Transverse colon (tissue), 4 donors: ENCODE measurements at regions not wholly inside any gene's neighbourhood (a gene's known extent, or its start where the extent isn't known, plus 50 kb on each side); places are given as distances from the start of the nearest gene placed in this dataset.

Experiments
- DNase-seq: peaks from one replicate; pipeline ENCODE4 v3.0.0-alpha.2; 2019
- H3K27ac ChIP-seq, 4 donors: fragments of 200-600 bp; sonication (generic); 2 replicates each; pipeline ENCODE4 v1.5.1; 2016 to 2018; ENCODE audit warnings: inconsistent platforms in 4 of 4
- H3K27me3 ChIP-seq: fragments of 200-600 bp; sonication (generic); 2 replicates; pipeline ENCODE4 v1.5.1; 2017; ENCODE audit warnings: inconsistent platforms
- H3K36me3 ChIP-seq, 4 donors: fragments of 200-600 bp; sonication (generic); 2 replicates each; pipeline ENCODE4 v1.5.1; 2017 to 2019; ENCODE audit warnings: inconsistent platforms in 4 of 4
- H3K4me1 ChIP-seq, 4 donors: fragments of 200-600 bp; sonication (generic); 2 replicates each; pipeline ENCODE4 v1.5.1; 2017 to 2020; ENCODE audit warnings: inconsistent platforms in 4 of 4
- H3K4me3 ChIP-seq, 4 donors: fragments of 200-600 bp; sonication (generic); 1 replicate in 1 of 4; 2 replicates in 3 of 4; pipeline versions ENCODE4 v1.5.1 to v1.6.1; 2017 to 2019; ENCODE audit warnings: inconsistent platforms in 4 of 4
- H3K9me3 ChIP-seq, 2 donors: fragments of 200-600 bp; sonication (generic); 2 replicates each; pipeline ENCODE4 v1.5.1; 2017 to 2019; ENCODE audit warnings: inconsistent platforms in 2 of 2
- EP300 ChIP-seq: sonication (generic); formaldehyde crosslinking; IDR thresholded peaks from one replicate; pipeline ENCODE4 v1.6.1; 2017; ENCODE audit warnings: antibody characterized with exemption, low read depth
- POLR2A ChIP-seq: fragments of 450-650 bp; IDR thresholded peaks from one replicate; pipeline ENCODE4 v1.6.1; 2016; ENCODE audit warnings: antibody characterized with exemption, mild to moderate bottlenecking, moderate library complexity
- POLR2AphosphoS5 ChIP-seq, 3 donors: sonication (generic); formaldehyde crosslinking; IDR thresholded peaks; one replicate each; pipeline ENCODE4 v1.6.1; 2016; ENCODE audit warnings: antibody characterized with exemption in 3 of 3
- WGBS, 2 donors: methylation state at CpG; one replicate each; pipeline ENCODE4 v1.1.5; 2018; ENCODE audit warnings: low coverage in 1 of 2; 5-methylcytosine and 5-hydroxymethylcytosine counted together
- in situ Hi-C, 4 donors: fragments of 200-750 bp; cut with MboI; loops; one replicate each; pipeline versions ENCODE4 v1.15.0 to v1.15.1; 2017; ENCODE audit warnings: low sequenced_read_pairs in 3 of 4, low pct_ligation_motif_present in 1 of 4, low pct_unique_long_range_greater_than_20kb in 1 of 4
- intact Hi-C: fragments of 100-400 bp; cut with DNase I; formaldehyde crosslinking; loops from one replicate; pipeline ENCODE4 v1.15.1; 2023; ENCODE audit warnings: low total_unique reads
- TF ChIP-seq, protein P1 (sequence below), 5 experiments: fragments of 200-600 bp in 3 of 5; fragments of 450-650 bp in 2 of 5; sonication (generic) in 3 of 5; IDR thresholded peaks; 1 replicate in 2 of 5; 2 replicates in 3 of 5; pipeline ENCODE4 v1.5.1; 2016 to 2017; ENCODE audit warnings: antibody characterized with exemption in 5 of 5, inconsistent platforms in 3 of 5, mild to moderate bottlenecking in 2 of 5, moderate library complexity in 1 of 5

GRCh38 chr3:116524453-116525210, 79.3 kb upstream of the LSAMP start:
- TF ChIP-seq EP300, result no peak
- TF ChIP-seq, protein P1, sequence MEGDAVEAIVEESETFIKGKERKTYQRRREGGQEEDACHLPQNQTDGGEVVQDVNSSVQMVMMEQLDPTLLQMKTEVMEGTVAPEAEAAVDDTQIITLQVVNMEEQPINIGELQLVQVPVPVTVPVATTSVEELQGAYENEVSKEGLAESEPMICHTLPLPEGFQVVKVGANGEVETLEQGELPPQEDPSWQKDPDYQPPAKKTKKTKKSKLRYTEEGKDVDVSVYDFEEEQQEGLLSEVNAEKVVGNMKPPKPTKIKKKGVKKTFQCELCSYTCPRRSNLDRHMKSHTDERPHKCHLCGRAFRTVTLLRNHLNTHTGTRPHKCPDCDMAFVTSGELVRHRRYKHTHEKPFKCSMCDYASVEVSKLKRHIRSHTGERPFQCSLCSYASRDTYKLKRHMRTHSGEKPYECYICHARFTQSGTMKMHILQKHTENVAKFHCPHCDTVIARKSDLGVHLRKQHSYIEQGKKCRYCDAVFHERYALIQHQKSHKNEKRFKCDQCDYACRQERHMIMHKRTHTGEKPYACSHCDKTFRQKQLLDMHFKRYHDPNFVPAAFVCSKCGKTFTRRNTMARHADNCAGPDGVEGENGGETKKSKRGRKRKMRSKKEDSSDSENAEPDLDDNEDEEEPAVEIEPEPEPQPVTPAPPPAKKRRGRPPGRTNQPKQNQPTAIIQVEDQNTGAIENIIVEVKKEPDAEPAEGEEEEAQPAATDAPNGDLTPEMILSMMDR (IDR thresholded peaks at IDR 0.05), result no peak
- no peak for TF ChIP-seq POLR2A
- no peak for TF ChIP-seq POLR2AphosphoS5 (IDR thresholded peaks at IDR 0.05)
- no peak overlapping the region for H3K27ac ChIP-seq
- H3K4me3 ChIP-seq, result no peak overlapping the region
- no peak for DNase-seq
- no peaks in the 10 kb centered on the region for H3K4me1 ChIP-seq
- WGBS, 2 donors, result 69 to 73% methylated on average over 4 of the region's 4 CpGs
- intact Hi-C loops, result no loop called here
- in situ Hi-C loops, result no loop called here
- no peaks in the 10 kb centered on the region for H3K9me3 ChIP-seq
- no peaks in the 10 kb centered on the region for H3K36me3 ChIP-seq
- no peaks in the 10 kb centered on the region for H3K27me3 ChIP-seq

- DNase-seq, result no peak
- intact Hi-C loops (no loop called here), in situ Hi-C loops (no loop called here)
- Histone ChIP-seq H3K27ac (no peak overlapping the region), H3K4me1 (no peaks in the 10 kb centered on the region), H3K27me3 (no peaks in the 10 kb centered on the region), H3K9me3 (no peaks in the 10 kb centered on the region), H3K36me3 (no peaks in the 10 kb centered on the region), H3K4me3 (no peak overlapping the region)
- 9% methylated on average over 1 of the region's 1 CpG; no CpG with 5 or more reads in 1 of the 2 donors for WGBS, 2 donors
- TF ChIP-seq POLR2AphosphoS5 (IDR thresholded peaks at IDR 0.05) (no peak), POLR2A (no peak), EP300 (no peak)
- TF ChIP-seq, protein P1 (IDR thresholded peaks at IDR 0.05), result no peak
Measured at GRCh38 chr3:116552246-116552645, 107.0 kb upstream of the LSAMP start.

DNA sequence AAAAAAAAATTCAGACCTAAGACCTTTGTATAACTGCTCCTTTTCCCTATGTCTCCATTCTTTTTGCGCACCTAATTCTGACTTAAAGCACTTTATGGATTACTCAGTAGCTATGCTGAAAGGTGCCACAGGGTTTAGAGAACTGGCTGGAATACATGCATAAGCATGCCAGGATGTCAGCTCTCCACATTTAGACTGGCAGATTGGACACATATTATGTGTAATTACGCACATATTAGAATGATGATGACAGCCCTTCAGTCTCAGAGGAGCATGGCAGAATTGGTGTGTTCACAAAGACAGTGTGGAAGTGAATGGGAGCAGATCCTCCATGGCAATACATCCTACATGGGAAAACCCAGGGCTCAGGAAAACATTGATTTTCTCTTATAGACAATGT, 108.1 kb upstream of the LSAMP start:
- H3K36me3 ChIP-seq, result no peaks in the 10 kb centered on the region
- H3K4me1 ChIP-seq, result no peaks in the 10 kb centered on the region
- no peaks in the 10 kb centered on the region for H3K9me3 ChIP-seq
- no peaks in the 10 kb centered on the region for H3K27me3 ChIP-seq
- no peak for DNase-seq
- H3K27ac ChIP-seq, result no peak overlapping the region
- in situ Hi-C loops (no loop called here), intact Hi-C loops (no loop called here)
- 75 to 97% methylated on average over 1 to 2 of the region's 2 CpGs for WGBS, 2 donors
- no peak overlapping the region for H3K4me3 ChIP-seq
- TF ChIP-seq, protein P1 (IDR thresholded peaks at IDR 0.05), result no peak
- TF ChIP-seq EP300 (no peak), POLR2AphosphoS5 (IDR thresholded peaks at IDR 0.05) (no peak), POLR2A (no peak)

DNA sequence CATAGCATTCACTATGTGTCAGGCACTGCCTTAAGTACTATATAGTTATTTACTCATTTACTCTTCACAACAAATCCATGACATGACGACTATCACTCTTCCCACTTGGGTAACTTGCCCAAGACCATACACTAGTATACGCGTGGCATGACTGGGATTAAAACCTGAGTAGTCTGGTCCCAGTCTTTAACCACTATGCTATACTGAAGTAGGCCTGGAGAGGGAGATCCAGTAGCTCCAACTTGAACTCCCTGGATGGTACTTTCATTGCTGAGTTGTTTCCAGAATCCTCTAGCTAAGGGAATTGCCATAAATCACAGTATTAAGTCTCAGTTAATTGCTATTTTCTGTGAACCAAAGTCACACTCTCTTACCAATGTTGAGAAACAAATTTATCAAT, 116.2 kb upstream of the LSAMP start:
- Histone ChIP-seq H3K27me3 (no peaks in the 10 kb centered on the region), H3K4me3 (no peak overlapping the region), H3K4me1 (no peaks in the 10 kb centered on the region), H3K9me3 (no peaks in the 10 kb centered on the region), H3K27ac (no peak overlapping the region), H3K36me3 (no peaks in the 10 kb centered on the region)
- no peak for DNase-seq
- WGBS, 2 donors, result 61 to 80% methylated on average over 1 to 3 of the region's 3 CpGs
- in situ Hi-C loops (no loop called here), intact Hi-C loops (no loop called here)
- TF ChIP-seq, protein P1 (IDR thresholded peaks at IDR 0.05), result no peak
- TF ChIP-seq EP300, result no peak
- TF ChIP-seq POLR2AphosphoS5 (IDR thresholded peaks at IDR 0.05), result no peak
- TF ChIP-seq POLR2A, result no peak
